GM19372 (cell line): ENCODE measurements at regions not wholly inside any gene's neighbourhood (a gene's known extent, or its start where the extent isn't known, plus 50 kb on each side); places are given as distances from the start of the nearest gene placed in this dataset.
"Not testable (repeated sequence)": the region's sequence is repeated elsewhere in the genome, so short reads cannot be mapped to it uniquely, and the experiment has no call there.

Experiments
- ATAC-seq: cut with Tn5 transposase; IDR thresholded peaks from one replicate; pipeline ENCODE4 v1.9.1; 2021; ENCODE audit warnings: mild to moderate bottlenecking, low read depth, moderate library complexity; ENCODE audit not compliant: unreplicated experiment

DNA sequence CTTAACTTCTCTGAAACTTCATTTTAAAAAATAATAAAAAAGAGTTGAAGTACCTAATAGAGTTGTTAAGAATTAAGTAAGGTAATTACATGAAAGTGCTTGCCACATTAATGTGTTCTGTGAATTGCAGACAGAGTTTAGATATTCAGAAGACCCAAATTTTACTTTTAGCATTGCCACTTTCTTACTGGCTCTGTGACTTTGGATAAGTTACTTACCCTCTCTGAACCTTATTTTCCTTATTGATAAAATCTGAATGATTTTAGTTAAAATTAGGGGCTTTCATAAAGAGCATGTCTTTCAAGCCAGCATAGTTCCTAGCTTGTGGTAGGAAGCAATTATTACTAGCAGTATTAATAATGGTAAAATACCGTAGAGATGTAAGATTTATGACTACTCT lies 101.2 kb upstream of the CREB1 start:
- ATAC-seq: no peak

DNA sequence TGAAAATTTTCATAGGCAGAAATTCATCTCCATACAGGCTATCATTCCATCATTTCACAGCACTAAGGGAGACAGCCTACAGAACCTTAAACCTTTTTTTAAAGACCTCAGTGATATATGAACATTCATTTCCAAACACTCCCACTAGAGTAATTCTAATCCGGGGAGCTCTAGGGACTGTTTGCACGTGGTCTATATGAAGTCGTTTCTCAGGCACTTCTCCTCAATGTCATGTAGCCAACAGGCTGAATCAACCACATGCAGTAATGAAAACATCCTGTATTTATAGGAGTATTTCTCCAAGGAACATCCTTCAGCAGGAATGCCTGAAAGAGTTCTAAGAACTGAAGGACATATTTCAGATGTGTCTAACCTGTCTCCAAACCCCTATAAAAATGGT lies 97.3 kb upstream of the CREB1 start:
- no peak for ATAC-seq

DNA sequence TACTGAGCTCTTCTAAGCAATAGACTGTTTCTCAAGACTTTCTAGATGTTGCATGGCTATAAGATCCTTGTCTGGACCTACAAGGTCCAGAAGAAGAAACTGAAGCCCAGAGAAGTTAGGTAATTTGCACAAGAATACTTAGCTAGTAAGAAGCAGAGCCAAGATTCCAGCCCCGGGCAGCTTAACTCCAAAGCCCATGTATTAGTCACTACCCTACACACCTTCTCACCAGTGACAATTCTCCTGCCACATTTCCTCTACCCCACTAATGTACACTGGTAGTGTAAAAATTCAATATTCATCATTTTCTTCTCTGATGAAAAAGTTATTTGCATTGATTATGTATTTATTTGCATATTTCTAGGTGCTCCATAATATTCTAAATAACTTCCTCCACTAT lies 95.5 kb upstream of the CREB1 start:
- ATAC-seq: no peak

DNA sequence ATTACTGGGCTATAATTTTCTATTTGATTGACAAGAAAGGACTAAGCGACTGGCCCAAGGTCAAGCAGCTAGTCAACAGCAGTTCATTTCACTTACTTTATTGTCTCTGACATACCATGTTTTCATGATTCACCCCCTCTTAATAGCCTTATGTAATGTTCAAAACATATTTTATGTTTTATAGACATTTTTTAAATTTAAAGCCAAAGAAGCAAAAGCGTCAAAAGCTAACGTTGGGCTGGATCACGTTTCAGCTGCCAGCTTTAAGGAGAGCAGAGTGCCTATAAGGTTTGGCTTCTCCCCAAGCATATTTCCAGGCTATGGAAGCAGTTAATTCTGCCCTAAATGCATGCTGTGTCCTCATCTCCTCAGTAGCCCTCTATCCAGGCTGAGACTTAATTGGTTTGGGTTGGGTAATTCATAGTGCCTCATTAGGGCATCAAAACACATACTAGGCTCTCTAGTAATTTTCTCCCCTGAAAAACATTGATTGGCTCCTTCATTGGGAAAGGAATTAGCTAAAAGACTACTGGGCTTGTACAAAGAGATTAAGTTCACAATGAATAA lies 94.8 kb upstream of the CREB1 start:
- no peak for ATAC-seq

DNA sequence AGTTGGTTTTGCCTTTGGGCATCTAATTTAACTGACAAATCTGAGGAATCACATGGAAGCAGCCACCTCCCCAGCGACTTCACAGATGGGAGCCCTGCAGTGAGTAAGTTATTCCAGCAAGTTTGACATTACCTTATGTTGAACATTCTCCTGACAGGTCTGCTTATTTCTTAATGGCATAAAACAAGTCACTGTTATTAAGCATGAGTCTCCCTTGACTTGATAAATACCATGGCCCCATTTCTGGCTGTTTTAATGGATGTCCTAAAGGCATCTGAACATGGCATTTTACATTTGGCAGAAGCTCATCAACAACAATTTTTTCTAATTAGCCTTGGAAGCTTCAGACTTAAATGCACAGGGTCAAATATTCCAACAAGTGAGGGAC lies 92.6 kb upstream of the CREB1 start:
- ATAC-seq: no peak

DNA sequence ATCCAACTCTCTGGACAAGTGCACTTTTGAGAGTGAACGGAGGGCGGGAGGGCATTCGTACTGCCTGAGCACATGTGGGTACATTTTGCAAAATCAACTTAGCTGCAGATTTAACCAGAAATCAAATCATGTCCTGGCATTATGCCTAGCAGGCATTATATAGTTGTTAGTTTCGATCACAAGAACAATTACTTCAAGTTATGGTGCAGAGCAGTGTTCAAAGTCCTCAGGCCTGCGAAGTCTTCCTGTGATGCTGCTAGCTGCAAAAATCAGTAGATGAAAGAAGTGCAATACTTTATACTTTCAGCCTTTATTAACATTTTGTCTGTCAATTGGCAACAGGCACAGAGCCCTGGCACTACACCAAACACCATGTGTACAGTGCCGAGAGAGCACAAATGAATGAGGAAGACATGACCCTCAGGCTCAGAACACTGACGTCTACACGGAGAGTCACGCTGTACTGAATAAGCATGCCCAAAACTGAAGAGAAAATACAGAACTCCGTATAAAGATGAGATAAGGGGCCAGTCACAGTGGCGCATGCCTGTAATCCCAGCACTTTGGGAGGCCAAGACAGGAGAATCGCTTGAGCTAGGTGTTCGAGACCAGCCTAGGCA lies 92.1 kb upstream of the CREB1 start:
- no peak for ATAC-seq

DNA sequence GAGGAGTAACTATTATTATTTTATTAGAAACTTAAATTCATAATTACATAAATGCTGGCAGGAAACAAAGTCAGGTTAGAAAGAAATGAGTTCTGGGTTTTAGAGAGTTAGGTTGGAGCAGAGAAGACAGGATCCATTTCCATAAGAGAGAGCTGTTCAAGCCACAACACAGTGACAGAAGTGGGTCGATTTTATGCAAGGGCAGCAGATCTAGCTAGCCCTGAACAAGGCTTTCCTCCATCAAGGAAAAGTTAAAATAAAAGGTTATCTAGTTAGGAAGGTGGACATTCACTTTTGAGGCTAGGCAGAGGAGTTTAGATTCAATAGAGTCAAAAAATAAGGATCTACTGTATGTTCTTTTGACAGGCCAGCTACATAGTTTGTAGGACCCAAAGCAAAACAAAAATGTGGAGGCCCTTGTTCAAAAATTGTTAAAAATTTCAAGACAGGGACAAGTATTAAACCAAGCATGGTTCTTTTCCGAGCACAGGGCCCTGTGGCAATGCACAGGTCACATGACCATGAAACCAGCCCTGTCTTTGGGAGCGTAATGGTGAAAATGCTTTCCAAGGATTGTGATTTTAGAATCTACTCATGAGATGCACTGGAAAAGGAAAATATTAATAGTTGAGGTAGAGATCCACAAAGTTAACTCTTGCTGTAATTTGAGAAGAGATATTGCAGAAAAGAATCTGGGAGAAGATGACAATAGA lies 91.2 kb upstream of the CREB1 start:
- no peak for ATAC-seq

DNA sequence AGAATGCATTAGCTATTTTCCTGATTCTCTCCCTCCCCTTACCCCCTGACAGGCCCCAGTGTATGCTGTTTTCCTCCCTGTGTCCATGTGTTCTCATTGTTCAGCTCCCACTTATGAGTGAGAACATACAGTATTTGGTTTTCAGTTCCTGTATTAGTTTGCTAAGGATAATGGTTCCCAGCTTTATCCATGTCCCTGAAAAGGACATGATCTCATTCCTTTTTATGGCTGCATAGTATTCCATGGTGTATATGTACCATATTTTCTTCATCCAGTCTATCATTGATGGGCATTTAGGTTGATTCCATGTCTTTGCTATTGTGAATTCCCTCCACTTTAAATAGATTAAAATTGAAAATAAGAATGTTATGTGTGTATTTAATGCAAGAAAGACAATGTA lies 89.9 kb upstream of the CREB1 start:
- not testable (repeated sequence) for ATAC-seq

DNA sequence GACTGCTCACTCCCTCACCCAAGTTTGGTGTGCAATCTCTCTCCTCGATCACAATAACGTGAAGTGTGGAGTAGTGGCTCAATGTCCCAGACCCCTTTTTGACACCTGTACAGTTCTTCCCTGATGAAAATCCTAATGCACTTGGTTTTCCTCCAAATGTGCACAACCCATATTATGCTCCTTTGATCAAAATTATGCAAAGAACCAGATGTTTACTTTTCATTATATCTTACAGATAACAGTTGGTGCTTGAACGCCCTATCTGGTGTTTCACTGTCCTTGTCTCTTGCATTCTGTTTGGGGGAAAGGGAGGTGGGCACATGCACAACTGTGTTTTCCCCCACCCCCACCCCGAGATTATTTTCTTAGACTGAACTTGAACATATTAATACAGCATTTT lies 85.0 kb upstream of the CREB1 start:
- no peak for ATAC-seq

DNA sequence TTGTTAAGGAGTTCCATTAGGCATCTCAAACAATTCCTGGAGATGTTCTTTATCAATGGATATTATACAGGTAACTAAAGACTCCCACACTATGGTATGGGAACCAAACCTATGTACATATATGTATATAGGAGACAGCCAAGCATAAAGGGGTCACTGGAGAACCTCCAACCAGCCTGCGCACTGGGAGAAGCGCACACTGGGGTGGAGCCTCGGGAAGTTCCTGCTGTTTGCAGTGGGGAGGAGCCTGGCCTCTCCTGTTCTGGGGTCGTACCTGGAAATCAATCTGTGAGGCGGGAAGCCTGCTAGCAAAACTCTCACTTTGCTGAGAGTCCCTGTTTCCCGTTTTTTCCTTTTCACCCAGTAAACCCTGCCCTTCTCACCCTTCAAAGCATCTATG lies 83.1 kb upstream of the CREB1 start:
- ATAC-seq: no peak

DNA sequence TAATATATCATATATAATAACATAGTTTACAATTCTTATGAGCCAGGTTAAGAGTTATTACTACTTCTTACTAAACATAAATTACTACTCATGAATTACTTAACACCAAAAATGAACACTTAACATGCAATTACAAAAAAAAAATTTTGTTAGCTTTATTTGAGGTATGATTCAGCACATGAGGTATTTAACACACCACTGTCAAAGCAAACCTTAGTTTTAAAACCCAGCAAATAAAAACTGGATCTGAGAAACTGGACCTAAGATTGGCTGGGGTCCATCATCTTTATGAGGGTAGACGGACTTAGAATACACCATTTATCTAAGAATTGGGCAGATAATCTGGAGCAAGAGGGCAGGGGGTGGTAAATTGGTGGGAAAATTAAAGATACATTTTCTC lies 81.8 kb upstream of the CREB1 start:
- no peak for ATAC-seq

DNA sequence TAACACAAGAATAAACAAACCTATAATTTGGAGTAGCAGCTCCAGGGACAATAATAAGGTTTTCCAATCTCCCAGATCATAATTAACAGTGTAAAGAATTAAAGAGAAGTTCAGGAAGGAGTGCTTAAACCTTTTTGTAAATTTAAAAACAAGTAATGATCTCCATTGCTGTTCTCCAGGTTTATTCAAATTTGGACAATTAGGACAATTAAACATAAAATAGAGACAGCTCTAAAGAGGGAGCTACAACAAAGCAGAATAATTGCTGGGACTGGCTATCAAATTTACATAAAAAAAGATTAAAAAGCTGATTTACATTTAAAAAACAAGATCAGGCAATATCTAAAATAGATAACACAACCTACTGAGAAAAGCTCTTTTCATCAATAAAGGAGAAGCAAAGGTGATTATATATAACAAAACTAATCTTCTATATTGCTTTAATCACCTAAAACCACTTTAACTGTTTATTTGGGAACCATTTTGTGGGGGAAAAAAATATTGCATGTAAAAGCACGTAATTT lies 80.1 kb upstream of the CREB1 start:
- no peak for ATAC-seq

DNA sequence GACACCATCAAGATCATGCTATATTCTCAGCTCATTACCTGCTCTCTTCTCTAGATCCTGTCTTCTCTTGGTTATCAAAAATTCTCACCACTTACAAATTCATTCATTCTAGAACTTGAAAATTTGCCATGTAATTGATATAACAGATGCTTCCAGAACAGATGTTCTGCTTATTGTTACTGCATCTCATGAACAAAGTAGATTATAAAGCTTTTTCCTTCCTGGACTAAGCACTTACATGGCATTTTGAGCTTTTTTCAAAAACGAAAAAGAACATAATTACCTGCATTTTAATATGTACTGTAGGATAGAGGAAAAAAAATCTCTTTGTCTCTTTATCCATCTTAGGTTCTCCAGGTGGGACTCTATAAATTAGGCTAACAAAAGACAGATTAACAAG lies 79.6 kb upstream of the CREB1 start:
- no peak for ATAC-seq

DNA sequence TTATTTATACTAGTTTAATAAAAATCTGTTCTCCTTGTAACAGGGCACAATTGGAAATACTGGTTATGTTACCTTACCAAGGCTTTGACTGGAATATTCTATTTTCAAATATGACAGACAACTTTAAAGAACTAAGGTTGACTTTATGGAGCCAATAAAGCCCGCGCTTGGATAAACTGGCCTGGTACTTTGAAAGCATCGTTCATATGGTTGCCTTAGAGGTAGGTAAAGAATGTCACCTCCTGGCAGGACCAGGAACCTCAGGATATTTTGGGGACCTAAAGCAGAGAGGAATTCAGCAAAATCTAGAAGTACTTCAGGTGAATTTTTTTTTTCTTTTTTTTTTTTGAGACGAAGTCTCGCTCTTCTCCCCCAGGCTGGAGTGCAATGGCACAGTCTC lies 71.2 kb upstream of the CREB1 start:
- ATAC-seq: no peak

DNA sequence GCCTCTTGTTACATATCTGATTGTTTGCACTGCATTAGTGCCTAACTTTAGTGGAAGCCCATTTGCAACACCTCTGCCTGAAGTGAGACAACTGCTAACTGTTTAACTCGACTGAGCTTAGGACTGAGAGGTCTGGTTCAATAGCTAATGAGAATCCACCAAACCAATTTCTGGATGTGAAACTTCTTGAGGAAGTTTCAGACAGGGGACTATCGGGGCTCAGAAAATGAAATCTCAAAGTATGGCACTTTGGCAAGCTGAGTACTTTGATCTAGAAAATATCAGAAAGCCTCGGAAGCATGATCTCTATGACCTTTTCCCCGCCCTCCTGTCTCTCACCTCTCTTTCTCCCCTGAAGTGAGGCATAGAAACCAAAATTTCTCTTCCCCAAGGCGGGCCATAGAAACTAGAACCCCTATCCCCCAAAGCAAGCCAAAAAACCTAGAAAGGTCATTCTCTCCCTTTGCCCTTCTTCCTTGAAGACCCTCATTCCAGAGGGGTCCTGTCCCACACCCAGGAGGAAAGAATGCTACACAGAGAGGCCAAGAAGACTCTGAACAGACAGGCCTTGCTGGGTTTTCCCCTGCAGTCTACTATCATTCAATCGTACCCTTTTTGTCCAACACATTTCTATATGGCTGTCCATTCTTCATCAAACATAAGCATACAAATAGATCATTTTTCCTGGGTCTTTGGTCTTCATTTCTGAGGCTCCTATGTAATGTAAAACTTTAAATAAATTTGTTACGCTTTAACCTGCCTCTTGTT lies 69.6 kb upstream of the CREB1 start:
- peak; percentile 58 for ATAC-seq

DNA sequence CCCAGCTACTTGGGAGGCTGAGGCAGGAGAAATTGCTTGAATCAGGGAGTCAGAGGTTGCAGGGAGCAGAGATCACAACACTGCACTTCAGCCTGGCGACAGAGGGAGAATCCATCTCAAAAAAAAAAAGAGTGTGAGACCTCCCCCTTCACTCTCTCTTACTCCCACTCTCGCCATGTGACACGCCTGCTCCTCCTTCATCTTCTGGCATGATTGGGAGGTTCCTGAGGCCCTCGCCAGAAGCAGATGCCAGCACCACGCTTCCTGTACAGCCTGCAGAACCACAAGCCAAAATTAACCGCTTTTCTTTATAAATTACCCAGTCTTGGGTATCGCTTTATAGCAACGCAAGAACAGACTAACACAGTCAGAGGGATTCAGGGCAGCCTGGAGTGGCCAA lies 66.3 kb upstream of the CREB1 start:
- no peak for ATAC-seq

DNA sequence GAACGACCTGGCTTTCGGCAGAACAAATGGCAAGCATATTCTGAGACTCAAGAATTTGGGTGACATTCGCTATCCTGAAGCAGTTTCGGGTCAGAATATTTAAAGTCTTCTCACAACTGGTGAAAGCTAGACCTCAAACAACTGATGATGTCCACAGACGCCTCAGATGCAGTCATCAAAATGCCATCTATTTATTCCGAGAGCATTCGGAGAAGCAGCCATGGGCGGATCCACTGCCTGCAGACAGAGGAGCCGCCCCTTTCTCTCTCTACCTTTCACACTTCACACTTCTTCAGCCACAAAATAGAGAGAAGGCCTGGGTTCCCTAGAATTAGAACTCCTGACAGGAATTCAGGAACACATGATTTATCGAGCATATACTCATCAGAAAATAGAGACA lies 65.8 kb upstream of the CREB1 start:
- ATAC-seq: no peak

DNA sequence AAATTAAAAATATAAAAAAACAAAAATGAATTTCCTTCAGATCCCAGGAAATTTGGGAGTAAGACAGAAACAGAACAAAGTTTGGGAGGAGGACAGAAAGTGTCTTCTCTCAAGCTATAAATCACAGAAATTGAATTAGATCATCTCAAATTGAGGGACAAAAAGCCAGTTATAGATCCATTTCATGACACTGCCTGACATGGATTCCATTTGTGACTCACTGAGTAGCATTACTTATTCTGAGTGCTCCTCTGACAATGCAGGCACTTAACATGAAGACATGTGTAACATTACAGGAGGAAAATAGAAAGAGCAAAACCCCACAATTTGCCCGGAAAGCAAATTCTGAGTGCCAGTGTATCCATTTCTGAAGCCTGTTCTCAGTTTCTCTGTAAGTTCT lies 63.9 kb upstream of the CREB1 start:
- ATAC-seq: no peak

DNA sequence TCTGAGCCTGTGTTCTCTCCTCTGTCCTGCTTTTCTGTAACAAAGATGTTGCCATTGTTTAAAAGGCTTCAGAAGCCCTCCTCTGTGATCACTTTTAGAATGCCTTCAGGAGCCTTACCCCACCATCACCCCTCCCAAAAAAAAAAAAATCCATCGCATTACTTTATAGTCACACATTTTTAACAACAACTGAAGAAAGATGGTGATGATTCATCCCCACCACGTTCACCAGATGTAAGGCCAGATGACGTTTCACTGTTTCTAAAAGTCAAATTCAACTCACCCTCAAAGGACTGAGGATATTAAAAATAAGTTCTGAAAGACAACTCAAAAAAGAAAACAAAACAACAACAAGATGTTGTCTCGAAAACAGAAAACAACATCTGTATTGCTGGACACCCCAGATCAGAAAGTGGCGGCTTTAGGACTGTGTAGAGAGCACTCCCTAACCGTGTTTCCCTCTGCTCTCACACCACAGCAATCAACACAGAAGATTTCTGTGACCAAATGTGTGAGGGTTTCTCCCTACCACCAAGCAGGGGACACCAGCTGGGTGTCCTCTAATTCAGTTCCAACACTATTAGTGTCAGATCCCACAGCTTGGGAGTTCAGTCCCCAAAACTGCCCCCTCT lies 61.9 kb upstream of the CREB1 start:
- no peak for ATAC-seq

DNA sequence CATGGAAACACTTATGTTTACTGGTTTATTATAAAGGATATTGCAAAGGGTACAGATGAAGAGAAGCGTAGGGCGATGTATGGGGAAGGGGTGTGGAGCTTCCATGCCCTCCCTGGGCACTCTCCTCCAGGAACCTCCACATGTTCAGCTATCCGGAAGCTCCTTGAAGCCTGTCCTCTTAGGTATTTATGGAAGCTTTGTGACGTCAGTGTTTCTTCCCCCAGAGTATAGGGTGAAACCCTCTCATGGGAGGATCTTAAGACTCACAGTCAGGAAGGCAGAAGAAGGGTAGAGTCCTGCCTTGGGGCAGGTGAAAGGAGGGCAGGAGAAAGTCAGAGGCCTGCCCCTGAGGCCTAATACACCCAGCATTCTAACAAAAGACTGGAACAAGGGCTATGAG lies 61.3 kb upstream of the CREB1 start:
- no peak for ATAC-seq

DNA sequence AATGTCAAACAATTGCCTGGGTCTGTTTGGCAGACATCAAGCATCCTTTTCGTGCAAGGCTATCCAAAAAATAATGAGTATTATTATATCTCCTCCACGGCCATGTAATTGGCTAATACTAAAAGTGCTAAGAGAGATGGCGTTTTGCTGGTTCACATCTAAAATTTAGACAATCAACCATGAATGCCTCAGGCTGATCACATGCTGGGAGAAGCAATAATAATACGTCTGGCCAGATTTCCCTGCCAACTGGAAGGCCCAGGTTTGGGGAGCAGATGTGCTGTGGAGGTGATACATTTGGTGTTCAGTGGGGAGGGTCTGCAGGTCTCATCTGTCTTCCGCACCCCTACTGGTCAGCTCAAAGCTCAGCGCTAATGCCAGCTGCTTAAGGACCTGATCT lies 60.3 kb upstream of the CREB1 start:
- no peak for ATAC-seq
